Osteoblast (primary cell): ENCODE measurements at regions not wholly inside any gene's neighbourhood (a gene's known extent, or its start where the extent isn't known, plus 50 kb on each side); places are given as distances from the start of the nearest gene placed in this dataset.

Experiments used
- DNase-seq: peaks from one replicate; pipeline ENCODE4 v3.0.0; 2011; ENCODE audit warnings: low spot score, mixed read lengths; ENCODE audit not compliant: insufficient read length; ENCODE audit errors: missing footprints
- H2AFZ ChIP-seq: 2 replicates; pipeline ENCODE4 v1.6.0; 2011; ENCODE audit warnings: mild to moderate bottlenecking, low read length
- H3K27ac ChIP-seq: 2 replicates; pipeline ENCODE4 v1.5.1; 2011; ENCODE audit warnings: mild to moderate bottlenecking, low read depth, low read length, moderate library complexity
- H3K27me3 ChIP-seq: 2 replicates; pipeline ENCODE4 v1.6.0; 2012; ENCODE audit warnings: mild to moderate bottlenecking, control low read depth, inconsistent platforms, low read length, moderate library complexity; ENCODE audit not compliant: insufficient read depth
- H3K36me3 ChIP-seq: 2 replicates; pipeline ENCODE4 v1.5.1; 2011; ENCODE audit warnings: mild to moderate bottlenecking, low read length, control low read depth, moderate library complexity; ENCODE audit not compliant: insufficient read depth
- H3K4me1 ChIP-seq: 2 replicates; pipeline ENCODE4 v1.5.1; 2011; ENCODE audit warnings: mild to moderate bottlenecking, low read length, control low read depth, moderate library complexity; ENCODE audit not compliant: insufficient read depth
- H3K4me2 ChIP-seq: 2 replicates; pipeline ENCODE4 v1.6.0; 2011; ENCODE audit warnings: mild to moderate bottlenecking, low read length; ENCODE audit not compliant: insufficient read depth
- H3K4me3 ChIP-seq: fragments of 200-600 bp; sonication (generic); 3 replicates; pipeline ENCODE4 v1.5.1; 2012; ENCODE audit warnings: mild to moderate bottlenecking, low read length, inconsistent platforms; ENCODE audit not compliant: insufficient read depth
- H3K79me2 ChIP-seq: 2 replicates; pipeline ENCODE4 v1.6.0; 2012; ENCODE audit warnings: mild to moderate bottlenecking, low read length, control low read depth, inconsistent platforms; ENCODE audit not compliant: insufficient read depth
- H3K9me3 ChIP-seq: 2 replicates; pipeline ENCODE4 v1.5.1; 2011; ENCODE audit warnings: low read depth, low read length, control low read depth
- H4K20me1 ChIP-seq: 2 replicates; pipeline ENCODE4 v1.6.0; 2012; ENCODE audit warnings: mild to moderate bottlenecking, low read length, control low read depth; ENCODE audit not compliant: insufficient read depth
- TF ChIP-seq, protein P1 (sequence below): IDR thresholded peaks from 2 replicates; pipeline ENCODE4 v1.5.1; 2011; ENCODE audit warnings: mild to moderate bottlenecking, low read depth, low read length, moderate library complexity; ENCODE audit errors: extremely low read depth

DNA sequence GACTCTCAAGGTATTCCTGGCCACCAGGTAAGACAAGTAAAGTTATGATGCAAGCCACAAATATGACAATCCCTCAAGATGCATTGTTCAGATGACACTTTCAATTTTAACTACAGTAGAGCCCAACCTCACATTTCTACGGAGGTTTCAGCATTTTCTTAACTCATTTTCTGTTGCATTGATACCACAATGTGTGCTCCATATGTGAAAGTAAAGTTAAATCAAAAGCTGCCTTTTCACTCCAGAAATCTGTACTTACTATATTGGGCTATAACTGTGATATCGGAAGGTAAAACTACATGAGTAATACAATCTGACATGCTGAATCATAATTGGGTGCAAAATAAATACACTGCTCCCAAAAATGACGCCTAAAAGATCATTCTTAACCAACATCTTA lies 333.6 kb upstream of the MEF2C start:
- TF ChIP-seq, protein P1, sequence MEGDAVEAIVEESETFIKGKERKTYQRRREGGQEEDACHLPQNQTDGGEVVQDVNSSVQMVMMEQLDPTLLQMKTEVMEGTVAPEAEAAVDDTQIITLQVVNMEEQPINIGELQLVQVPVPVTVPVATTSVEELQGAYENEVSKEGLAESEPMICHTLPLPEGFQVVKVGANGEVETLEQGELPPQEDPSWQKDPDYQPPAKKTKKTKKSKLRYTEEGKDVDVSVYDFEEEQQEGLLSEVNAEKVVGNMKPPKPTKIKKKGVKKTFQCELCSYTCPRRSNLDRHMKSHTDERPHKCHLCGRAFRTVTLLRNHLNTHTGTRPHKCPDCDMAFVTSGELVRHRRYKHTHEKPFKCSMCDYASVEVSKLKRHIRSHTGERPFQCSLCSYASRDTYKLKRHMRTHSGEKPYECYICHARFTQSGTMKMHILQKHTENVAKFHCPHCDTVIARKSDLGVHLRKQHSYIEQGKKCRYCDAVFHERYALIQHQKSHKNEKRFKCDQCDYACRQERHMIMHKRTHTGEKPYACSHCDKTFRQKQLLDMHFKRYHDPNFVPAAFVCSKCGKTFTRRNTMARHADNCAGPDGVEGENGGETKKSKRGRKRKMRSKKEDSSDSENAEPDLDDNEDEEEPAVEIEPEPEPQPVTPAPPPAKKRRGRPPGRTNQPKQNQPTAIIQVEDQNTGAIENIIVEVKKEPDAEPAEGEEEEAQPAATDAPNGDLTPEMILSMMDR = no peak
- no peak for DNase-seq
- Histone ChIP-seq H3K36me3 (no peaks in the 10 kb centered on the region), H4K20me1 (no peaks in the 10 kb centered on the region), H3K4me3 (no peak overlapping the region), H3K27me3 (no peaks in the 10 kb centered on the region), H3K4me1 (peaks cover 8% of the 10 kb centered on the region), H3K4me2 (no peak overlapping the region), H3K27ac (no peak overlapping the region), H3K9me3 (no peaks in the 10 kb centered on the region), H2AFZ (no peak overlapping the region), H3K79me2 (no peaks in the 10 kb centered on the region)

DNA sequence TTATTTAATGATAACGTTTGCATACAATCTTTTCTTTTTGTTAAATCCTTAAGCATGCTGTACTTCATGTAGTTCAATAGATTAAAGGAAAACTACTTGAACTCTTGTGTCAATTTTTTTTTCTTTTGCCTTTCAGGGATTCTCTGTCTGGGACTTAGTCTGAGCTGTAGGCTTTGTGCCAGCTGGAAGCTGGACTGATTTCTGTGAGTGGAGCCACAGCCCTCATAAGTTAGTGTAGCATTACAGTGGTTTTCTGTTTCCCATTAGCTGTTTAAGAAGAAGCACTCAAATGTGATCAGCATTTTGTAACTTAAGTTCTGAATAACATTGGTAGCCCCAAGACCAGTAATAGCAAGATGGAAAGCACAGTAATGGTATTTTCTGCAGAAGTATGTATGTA lies 330.6 kb upstream of the MEF2C start:
- Histone ChIP-seq H3K36me3 (no peaks in the 10 kb centered on the region), H2AFZ (no peak overlapping the region), H4K20me1 (no peaks in the 10 kb centered on the region), H3K27ac (no peak overlapping the region), H3K4me3 (no peak overlapping the region), H3K79me2 (no peaks in the 10 kb centered on the region), H3K4me1 (peaks cover 12% of the 10 kb centered on the region), H3K9me3 (no peaks in the 10 kb centered on the region), H3K27me3 (no peaks in the 10 kb centered on the region), H3K4me2 (no peak overlapping the region)
- TF ChIP-seq, protein P1 = no peak
- DNase-seq = peak; percentile 26

DNA sequence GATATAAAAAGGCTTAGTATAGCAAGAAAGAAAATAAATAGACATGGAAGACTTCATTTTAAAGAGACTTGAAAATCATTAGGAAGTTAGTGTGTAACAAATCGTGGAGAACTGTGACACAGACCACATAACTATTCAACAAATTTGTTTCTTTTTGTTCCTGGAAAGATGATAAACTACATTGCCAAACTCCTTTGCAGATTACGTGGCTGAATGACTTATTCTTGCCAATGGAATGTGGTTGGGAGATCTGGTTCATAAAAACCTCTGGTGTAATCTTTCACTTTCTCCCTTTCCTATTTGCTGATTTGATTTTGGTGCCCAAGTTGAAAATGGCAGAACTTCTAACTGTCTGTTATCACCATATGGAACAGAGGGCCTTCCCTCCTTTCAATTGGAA lies 328.9 kb upstream of the MEF2C start:
- no peaks in the 10 kb centered on the region for H3K36me3 ChIP-seq
- H3K4me1 ChIP-seq = peaks cover 12% of the 10 kb centered on the region
- H3K79me2 ChIP-seq = no peaks in the 10 kb centered on the region
- peak; percentile 79 for DNase-seq
- H3K4me2 ChIP-seq = peak overlapping the region; percentile 29
- no peak overlapping the region for H3K4me3 ChIP-seq
- TF ChIP-seq, protein P1 = no peak
- no peaks in the 10 kb centered on the region for H3K9me3 ChIP-seq
- peak overlapping the region; percentile 2 for H3K27ac ChIP-seq
- no peaks in the 10 kb centered on the region for H3K27me3 ChIP-seq
- no peak overlapping the region for H2AFZ ChIP-seq
- H4K20me1 ChIP-seq = no peaks in the 10 kb centered on the region

DNA sequence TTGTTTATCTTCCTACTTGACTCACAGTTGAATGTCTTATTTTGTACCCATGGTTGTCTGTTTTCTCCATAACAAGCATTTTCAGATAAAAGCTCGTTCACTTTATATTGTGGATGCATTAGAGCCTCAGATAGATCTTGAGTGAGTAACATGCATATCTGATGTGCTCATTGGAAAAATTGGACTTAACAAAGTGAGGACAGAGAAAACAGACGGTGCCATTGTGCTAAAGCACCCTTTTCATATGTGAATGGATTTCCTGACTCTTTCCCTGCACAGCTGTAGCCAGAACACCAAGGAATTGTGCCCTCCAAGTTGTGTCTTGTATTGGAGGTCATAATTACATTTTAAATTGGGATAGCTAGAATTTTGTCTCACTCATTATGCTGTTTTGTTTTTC lies 325.8 kb upstream of the MEF2C start:
- H4K20me1 ChIP-seq = no peaks in the 10 kb centered on the region
- H3K27me3 ChIP-seq = no peaks in the 10 kb centered on the region
- H3K4me3 ChIP-seq = no peak overlapping the region
- no peak overlapping the region for H3K27ac ChIP-seq
- H3K4me2 ChIP-seq = no peak overlapping the region
- H3K79me2 ChIP-seq = no peaks in the 10 kb centered on the region
- TF ChIP-seq, protein P1 = no peak
- DNase-seq = no peak
- H3K4me1 ChIP-seq = peaks cover 12% of the 10 kb centered on the region
- no peaks in the 10 kb centered on the region for H3K36me3 ChIP-seq
- no peak overlapping the region for H2AFZ ChIP-seq
- no peaks in the 10 kb centered on the region for H3K9me3 ChIP-seq
